A549 (cell line): ENCODE measurements at regions not wholly inside any gene's neighbourhood (a gene's known extent, or its start where the extent isn't known, plus 50 kb on each side); places are given as distances from the start of the nearest gene placed in this dataset.

ENCODE experiments used
- CTCF ChIP-seq: fragments of >200 bp; sonication (Bioruptor Twin); formaldehyde crosslinking; IDR thresholded peaks from 3 replicates; pipeline ENCODE4 v1.5.1; 2016
- EP300 ChIP-seq, 2 experiments: fragments of >200 bp; sonication (Bioruptor Twin); formaldehyde crosslinking; IDR thresholded peaks; 2 replicates in 1 of 2; 3 replicates in 1 of 2; pipeline ENCODE4 v1.6.1; 2016 to 2017
- FOSL2 ChIP-seq, 2 experiments: fragments of 450-650 bp in 1 of 2; fragments of >200 bp in 1 of 2; sonication (Bioruptor Twin) in 1 of 2; formaldehyde crosslinking; IDR thresholded peaks; 2 replicates each; pipeline versions ENCODE4 v1.5.0 to v1.6.1; 2016 to 2020; ENCODE audit warnings: mild to moderate bottlenecking in 1 of 2, moderate library complexity in 1 of 2
- MYC ChIP-seq: IDR thresholded peaks from 2 replicates; pipeline ENCODE4 v1.6.1; 2012; ENCODE audit warnings: mild to moderate bottlenecking, inconsistent platforms, low read length, improper control_type of control experiment, borderline replicate concordance
- POLR2A ChIP-seq: IDR thresholded peaks from 2 replicates; pipeline ENCODE4 v1.6.1; 2012; ENCODE audit warnings: mild to moderate bottlenecking, low read length
- POLR2AphosphoS2 ChIP-seq: conservative IDR thresholded peaks from 2 replicates; pipeline ENCODE4 v1.6.1; 2012; ENCODE audit warnings: low read length, improper control_type of control experiment, inconsistent platforms
- RCOR1 ChIP-seq: fragments of 150-350 bp; IDR thresholded peaks from 2 replicates; pipeline ENCODE4 v1.6.1; 2014; ENCODE audit warnings: antibody characterized with exemption, low read length, low read depth
- RFX5 ChIP-seq: fragments of 450-650 bp; IDR thresholded peaks from 2 replicates; pipeline ENCODE4 v1.7.1; 2014; ENCODE audit warnings: antibody characterized with exemption, mild to moderate bottlenecking, moderate library complexity
- ZSCAN20 ChIP-seq: fragments of 250-450 bp; sonication (Bioruptor Pico); IDR thresholded peaks from 2 replicates; pipeline ENCODE4 v1.8.0; 2022; ENCODE audit warnings: mild to moderate bottlenecking, moderate library complexity
- TF ChIP-seq, protein P1 (sequence below): fragments of 200-600 bp; sonication (generic); IDR thresholded peaks from 2 replicates; pipeline ENCODE4 v1.6.1; 2016; ENCODE audit warnings: antibody characterized with exemption, mild to moderate bottlenecking, moderate library complexity
- TF ChIP-seq, protein P2 (sequence below): IDR thresholded peaks from 2 replicates; pipeline ENCODE4 v1.6.1; 2012

DNA sequence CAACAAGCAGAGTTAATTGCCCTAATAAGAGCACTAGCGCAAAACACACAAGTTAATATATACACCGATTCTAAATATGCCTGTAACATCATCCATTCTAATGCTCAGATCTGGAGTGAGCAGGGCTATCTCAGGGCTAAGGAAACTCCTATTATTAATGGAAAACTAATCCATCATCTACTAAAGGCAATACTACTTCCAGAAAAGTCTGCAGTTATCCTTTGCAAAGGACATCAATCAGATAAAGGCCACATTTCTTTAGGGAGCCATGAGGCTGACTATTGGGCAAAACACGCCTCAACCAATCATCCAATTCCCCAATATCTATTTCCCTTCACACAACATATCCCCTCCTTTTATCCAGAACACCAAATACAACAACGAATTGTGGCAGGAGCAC, 1032.3 kb upstream of the NUDT12 start:
- TF ChIP-seq, protein P1, sequence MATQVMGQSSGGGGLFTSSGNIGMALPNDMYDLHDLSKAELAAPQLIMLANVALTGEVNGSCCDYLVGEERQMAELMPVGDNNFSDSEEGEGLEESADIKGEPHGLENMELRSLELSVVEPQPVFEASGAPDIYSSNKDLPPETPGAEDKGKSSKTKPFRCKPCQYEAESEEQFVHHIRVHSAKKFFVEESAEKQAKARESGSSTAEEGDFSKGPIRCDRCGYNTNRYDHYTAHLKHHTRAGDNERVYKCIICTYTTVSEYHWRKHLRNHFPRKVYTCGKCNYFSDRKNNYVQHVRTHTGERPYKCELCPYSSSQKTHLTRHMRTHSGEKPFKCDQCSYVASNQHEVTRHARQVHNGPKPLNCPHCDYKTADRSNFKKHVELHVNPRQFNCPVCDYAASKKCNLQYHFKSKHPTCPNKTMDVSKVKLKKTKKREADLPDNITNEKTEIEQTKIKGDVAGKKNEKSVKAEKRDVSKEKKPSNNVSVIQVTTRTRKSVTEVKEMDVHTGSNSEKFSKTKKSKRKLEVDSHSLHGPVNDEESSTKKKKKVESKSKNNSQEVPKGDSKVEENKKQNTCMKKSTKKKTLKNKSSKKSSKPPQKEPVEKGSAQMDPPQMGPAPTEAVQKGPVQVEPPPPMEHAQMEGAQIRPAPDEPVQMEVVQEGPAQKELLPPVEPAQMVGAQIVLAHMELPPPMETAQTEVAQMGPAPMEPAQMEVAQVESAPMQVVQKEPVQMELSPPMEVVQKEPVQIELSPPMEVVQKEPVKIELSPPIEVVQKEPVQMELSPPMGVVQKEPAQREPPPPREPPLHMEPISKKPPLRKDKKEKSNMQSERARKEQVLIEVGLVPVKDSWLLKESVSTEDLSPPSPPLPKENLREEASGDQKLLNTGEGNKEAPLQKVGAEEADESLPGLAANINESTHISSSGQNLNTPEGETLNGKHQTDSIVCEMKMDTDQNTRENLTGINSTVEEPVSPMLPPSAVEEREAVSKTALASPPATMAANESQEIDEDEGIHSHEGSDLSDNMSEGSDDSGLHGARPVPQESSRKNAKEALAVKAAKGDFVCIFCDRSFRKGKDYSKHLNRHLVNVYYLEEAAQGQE: no peak
- no peak for TF ChIP-seq CTCF
- TF ChIP-seq RFX5: no peak
- no peak for TF ChIP-seq EP300 (IDR thresholded peaks at IDR 0.05)
- no peak for TF ChIP-seq ZSCAN20
- no peak for TF ChIP-seq RCOR1
- no peak for TF ChIP-seq FOSL2 (IDR thresholded peaks at IDR 0.05)
- TF ChIP-seq FOSL2 (CRISPR knock-in tag; IDR thresholded peaks at IDR 0.05): no peak
- TF ChIP-seq POLR2A: no peak
- TF ChIP-seq POLR2AphosphoS2: no peak
- no peak for TF ChIP-seq MYC
- TF ChIP-seq, protein P2, sequence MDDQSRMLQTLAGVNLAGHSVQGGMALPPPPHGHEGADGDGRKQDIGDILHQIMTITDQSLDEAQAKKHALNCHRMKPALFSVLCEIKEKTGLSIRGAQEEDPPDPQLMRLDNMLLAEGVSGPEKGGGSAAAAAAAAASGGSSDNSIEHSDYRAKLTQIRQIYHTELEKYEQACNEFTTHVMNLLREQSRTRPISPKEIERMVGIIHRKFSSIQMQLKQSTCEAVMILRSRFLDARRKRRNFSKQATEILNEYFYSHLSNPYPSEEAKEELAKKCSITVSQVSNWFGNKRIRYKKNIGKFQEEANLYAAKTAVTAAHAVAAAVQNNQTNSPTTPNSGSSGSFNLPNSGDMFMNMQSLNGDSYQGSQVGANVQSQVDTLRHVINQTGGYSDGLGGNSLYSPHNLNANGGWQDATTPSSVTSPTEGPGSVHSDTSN: no peak
